SH-SY5Y (cell line): ENCODE measurements at regions not wholly inside any gene's neighbourhood (a gene's known extent, or its start where the extent isn't known, plus 50 kb on each side); places are given as distances from the start of the nearest gene placed in this dataset.

Source experiments
- GATA2 ChIP-seq: IDR thresholded peaks from 2 replicates; pipeline ENCODE4 v1.6.1; 2011; ENCODE audit warnings: mild to moderate bottlenecking, low read depth, low read length
- GATA3 ChIP-seq: IDR thresholded peaks from 2 replicates; pipeline ENCODE4 v1.6.1; 2011; ENCODE audit warnings: low read depth, mild to moderate bottlenecking, low read length, moderate library complexity

- TF ChIP-seq GATA3 (no peak), GATA2 (no peak)
These were observed 257.3 kb upstream of the ADAMTS5 start for GRCh38 chr21:27224169-27224568.
